Hepatic stellate cell (primary cell): ENCODE measurements at regions not wholly inside any gene's neighbourhood (a gene's known extent, or its start where the extent isn't known, plus 50 kb on each side); places are given as distances from the start of the nearest gene placed in this dataset.

Experiments
- DNase-seq: peaks from one replicate; pipeline ENCODE4 v3.0.0; 2011; ENCODE audit warnings: low spot score

DNA sequence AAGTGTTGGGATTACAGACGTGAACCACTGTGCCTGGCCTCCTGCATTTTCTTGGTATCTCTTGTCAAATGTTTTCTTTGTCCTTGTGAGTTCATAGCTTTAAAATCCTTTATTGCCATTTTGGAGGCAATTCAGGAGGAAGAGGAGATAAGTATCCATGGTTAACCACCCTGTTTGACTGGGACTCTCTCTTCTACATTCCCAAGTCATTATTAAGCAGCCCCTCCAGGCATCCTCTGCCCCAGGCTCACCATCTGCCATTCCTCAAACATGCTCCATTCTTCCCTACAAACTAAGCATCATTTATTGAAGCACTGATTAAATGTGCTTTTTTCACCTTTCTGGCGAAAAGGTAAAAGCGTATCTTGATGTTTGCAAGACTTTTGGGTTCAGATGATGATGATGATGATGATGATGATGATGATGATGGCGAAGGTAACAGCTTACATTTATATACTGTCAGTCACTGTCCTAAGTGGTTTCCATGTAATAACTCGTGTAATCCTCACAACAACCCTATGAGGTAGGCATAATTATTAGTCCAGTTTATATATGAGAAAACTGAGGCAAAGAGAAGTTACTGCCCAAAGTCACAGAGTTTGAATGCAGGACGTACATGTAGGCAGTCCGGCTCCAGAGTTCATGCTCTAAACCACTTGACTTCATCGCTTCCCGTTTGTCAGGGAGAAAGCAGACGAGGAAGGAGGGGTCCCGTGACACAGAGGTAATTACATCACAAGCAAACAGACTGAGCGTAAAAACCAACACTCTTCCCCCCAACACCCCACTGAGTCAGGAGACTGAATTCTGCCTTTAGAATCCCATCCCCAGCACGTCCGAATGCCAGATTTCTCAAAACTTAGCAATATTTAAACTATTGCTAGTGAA is 69.7 kb upstream of the ACKR3 start:
- DNase-seq, result no peak

DNA sequence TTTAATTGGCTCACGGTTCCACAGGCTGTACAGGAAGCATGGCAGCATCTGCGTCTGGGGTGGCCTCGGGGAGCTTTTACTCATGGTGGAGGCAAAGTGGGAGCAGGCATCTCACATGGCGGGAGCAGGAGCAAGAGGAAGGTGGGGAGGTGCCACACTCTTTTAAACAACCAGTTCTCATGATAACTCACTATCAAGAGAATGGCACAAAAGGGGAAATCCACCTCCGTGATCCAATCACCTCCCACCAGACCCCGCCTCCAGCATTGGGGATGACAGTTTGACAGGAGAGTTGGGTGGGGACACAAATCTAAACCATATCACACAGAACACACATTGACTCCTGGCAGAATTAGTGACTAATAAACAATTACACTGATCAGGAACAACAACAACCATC is 68.6 kb upstream of the ACKR3 start:
- no peak for DNase-seq

DNA sequence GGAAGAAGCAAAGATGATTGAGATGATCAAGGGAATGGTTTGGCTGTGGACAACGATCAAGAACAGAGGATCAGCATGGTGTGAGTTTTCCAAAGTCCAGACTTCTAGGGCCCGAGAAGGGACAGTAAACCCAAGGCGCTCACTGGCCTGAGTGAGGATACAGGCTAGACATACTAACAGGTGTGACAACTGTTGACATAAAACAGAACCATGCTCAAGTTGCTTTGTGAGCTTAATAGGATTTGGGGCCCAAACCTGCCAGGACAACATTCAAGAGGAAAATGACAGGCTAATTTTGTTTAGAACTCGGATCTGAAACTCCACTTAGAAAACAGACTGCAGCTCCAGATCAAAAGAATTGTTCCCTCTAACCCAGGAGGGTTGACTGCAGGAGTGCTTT is 68.1 kb upstream of the ACKR3 start:
- no peak for DNase-seq

DNA sequence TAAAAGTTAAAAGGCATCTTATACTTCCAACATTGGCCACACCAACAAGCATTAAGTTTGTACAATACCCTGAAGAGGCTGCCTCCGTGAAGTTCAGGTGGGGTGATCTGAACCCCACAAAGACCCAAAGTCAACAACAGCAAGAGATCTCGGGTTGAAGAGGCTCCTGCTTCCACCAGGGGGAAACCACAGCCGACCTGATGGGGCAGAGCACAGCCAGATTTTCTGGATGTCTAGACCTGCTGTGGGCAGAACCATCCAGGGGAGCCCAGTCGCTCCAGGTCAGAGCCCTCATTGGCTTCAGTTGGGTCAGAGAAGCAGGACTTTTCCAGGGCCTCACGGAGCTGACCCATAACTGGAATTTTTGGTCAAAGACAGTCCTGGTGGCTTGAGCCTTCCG is 66.5 kb upstream of the ACKR3 start:
- no peak for DNase-seq

DNA sequence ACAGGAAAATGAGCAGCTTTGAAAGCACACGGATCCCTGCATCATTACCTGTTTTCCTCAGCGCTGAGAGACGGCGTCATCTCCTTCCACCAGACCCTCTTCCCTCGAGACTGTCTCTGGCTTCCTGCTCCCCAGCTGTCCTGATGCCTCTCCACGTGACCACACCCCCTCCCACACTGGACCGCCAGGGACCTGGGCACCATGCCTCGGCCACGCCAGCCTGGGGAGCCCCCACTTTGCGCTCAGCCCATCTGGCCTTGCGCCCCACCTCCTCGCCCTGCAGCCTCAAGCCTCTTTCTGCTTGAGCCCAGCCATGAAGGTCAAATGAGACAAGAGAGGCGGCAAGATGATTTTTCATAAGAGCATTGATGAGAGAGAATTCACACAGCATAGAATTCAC is 66.0 kb upstream of the ACKR3 start:
- DNase-seq, result no peak

DNA sequence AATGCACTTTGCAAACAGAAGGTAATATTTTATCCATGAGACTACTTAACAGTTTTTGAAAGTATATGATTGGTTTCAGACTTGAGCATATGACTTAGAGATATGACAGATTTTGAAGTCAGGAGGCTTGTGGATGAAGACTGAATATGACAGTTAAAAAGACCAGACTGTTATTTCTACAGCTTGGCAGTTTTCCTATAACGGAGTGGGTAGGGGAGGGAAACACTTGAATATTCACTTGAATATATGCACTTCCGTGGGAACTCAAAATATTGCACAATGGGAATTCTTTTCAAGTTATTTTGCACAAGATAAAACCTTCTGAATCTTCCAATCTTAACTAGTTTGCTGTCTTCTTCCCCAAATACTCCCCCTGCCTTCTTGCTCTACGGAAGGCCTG is 64.6 kb upstream of the ACKR3 start:
- DNase-seq, result no peak

DNA sequence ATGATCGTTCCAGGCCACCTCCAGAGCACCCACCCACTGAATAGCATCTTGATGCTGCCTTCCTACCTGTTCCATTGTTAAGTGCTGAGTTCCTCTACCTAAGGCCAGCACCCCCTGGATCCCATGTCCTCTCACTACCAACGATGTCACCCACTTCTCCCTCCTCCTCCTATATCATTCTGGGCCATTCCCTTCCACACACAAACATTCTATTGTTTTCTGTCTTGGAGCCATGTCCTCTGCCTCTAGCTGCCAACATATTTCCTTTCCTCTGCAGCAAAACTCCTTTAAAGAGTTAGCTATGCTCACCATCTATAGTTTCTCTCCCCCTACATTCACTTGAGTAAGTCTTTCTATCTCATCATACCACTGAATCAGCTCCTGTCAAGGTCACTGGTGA is 64.0 kb upstream of the ACKR3 start:
- DNase-seq, result no peak

DNA sequence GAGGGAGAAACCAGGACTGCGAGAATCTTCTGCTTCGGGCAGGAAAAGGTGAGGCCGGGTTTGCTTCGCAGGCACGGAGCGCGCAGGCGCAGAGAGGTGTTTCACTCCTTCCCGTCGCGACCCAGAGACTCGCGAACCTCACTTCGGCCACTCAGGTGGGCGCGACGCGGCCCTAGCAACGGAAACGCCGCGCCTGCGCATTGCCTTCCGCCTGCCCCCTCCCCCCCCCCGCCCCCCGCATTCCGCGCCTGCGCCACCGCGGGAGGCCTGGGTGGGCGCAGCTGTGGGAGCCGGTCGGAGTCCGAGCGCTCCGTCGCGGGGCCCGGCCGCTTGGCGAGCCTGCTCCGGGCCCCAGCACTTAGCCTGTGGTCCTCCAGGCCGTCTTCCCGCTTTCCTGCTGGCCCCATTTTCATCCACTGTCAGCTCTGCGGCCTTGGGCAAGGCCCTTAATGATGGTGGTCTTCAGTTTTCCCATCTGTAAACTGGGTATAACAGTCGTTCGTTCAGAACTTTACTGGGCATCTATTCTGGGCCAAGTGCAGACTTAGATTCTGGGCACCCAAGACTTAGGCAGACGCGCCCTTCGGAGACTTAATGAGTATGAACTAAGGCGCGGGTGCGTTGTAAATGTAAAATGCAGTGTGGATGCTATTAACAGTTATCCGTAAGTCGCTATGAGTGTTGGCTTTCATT is 62.1 kb upstream of the ACKR3 start:
- no peak for DNase-seq

DNA sequence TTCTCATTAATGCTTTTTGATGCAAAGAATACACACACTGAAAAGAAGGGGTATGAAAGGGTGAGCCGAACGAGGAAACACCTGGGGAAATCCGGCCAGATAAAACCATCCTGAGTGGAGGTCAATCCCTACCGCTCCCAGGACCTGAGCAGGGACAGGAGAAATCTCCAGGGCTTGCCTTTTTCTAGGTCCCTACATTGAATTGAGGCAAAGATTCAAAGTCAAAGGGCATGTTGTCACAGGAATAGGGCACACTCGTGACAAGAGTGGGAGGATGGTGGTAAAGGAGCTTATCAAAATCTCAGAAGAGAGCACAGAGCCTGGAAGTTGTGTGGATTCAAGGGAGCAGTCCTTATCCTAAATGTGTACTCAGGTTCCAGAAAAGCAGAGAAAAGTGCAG is 61.2 kb upstream of the ACKR3 start:
- DNase-seq, result no peak

DNA sequence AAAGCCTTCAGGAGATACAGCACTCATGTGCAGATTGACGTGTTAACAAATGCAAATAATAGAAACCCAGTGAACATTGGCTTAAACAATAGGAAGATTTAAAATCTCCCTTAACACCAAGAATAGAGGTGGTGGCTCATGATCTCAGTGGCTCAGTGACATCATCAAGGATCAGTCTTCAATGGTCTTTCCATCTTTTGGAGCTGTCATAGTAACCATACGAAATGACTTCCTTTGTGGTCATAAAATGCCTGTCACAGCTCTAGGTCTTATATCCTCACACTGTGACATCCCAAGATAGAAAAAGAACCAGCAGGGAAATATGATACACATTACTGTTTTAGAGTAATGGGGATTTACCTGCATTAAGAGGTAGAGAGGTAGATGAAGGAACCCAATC is 59.6 kb upstream of the ACKR3 start:
- DNase-seq, result no peak

DNA sequence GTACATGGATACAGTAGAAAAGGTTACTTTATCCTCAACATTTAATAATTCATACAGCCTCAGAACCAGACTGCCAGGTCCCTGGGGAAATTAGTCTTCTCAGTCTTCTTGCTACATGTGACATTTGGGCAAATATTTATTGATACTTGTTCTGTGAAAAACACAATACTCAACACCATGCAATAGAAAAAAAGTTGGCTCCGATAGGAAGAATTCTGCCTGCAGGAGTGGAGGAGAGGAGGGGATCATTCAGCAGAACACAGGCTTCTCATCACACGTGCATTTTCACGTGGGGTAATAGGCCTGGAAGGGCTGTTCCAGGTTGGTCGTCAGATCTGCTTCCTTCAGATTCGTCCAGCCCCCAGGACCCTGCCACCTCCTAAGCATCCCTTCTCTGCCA is 58.4 kb upstream of the ACKR3 start:
- DNase-seq, result no peak

DNA sequence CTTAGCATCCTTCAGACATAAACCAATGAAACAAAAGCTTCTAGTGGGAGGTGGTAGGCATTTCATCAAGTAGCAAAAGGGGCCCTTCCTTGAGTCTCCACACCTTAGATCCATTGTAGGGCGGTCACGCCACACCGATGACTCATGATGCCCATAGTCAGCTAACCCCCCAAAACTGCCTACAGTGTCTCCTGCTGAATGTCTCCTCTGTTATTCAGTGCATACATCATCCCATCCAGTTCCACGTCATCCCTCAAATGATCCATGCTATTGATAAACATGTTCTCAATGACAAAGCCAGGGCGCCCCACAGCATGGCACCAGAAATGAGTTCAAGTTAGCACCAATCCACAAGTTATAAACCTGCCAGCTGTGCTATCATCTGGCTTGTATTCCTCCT is 57.4 kb upstream of the ACKR3 start:
- no peak for DNase-seq

DNA sequence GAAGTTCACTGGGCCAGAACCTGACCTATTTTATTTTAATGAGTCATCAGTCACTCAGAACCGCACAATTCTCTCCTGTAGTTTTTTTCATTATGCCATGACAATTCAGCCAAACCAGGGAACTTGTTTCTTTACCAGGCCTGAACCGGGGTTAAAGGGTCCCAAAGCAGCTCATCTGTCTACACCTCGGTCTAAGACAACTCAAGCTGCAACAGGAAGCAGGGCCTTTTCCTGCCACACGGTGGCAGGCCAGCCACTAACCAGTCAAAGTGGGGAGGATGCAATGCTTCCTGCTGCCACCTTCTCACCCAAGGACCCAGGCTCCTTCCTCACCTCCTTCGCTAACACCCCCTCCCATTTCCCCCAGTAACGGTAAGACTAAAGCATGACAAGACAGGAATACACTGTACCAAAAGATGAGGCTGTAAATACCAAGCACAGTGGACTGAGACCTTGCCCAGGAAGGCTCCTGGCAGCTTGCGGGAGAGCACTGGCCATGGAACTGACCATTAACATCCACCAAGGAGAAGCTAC is 56.7 kb upstream of the ACKR3 start:
- DNase-seq, result peak; percentile 22

DNA sequence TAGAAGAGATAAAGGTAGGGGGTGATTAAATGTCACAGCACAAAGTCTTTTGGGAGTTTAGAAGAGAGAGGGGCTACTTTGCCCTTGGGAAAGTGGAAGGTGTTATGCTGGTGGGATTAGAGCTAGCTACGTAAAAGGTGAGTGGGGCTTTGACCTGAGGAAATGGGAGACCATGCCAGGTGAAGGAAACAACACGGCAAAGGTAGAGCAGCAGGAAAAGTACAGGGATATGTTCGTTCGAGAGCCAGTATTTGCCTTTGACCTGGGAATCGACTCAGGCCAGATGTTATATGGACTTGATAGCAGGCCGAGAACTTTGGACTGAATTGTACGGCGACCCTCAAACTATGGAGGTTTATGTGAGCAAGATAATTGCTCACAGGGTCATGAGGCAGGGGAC is 55.7 kb upstream of the ACKR3 start:
- no peak for DNase-seq

DNA sequence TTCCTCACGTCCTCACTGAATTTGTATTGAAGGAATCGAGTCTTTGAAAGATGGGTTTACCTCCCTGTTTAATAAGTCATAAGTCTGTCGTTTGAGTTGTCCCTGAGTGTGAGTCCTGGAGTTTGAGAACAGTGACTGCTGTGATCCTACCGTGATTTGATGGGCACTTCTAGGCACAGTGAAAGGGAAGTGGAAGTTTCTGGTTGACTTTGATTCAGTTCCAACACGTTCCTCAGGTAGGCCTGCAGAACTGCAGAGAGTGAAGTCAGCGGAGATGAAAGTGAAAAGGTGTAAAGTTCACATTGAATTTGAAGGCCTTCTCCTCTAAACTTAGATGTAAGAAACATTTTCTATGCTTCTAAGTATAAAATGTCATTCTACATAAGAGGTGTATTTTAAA is 52.9 kb upstream of the ACKR3 start:
- DNase-seq, result no peak

DNA sequence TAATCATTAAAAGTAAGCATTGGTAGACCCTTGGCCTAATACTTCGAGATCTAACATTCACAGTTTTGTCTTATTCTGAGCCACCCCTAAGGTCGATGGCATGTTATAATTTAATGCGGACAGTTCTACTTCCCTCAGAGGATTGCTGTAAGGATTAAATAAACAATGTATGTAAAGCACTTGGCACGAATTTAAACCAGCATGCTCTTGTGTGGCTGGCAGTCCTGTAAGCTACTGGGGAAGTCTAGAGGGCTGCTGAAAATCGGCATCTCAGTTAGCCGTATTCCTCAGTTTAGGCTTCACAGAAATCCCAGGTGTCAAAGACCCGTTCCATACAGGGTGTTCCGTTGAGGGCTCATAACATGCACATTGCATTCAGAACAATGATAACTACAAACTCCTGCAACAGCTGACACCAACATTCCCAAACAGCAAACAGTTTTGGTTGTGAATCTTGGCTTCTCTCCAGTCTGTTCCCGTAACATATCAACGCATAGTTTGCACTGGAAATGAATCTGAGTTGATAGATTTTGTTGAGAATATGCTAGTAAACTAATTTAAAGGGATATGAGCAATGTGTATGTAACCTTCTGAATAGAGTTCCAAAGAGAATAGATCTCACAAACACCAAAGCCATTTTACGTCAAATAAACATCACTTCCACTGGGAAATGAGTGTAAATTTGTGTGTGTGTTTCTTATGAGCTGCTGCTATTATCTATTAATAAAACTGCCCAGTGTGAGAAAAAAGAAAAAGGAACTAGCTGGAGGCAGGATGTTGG is 52.2 kb upstream of the ACKR3 start:
- no peak for DNase-seq
